ENCODE measurements at regions not wholly inside any gene's neighbourhood (a gene's known extent, or its start where the extent isn't known, plus 50 kb on each side); places are given as distances from the start of the nearest gene placed in this dataset.

GRCh38 chr11:98230678-98231077, 790.1 kb upstream of the CNTN5 start:
- H3K79me2 ChIP-seq (ENCODE audit: insufficient read depth, low read length) = no peaks in the 10 kb centered on the region
- no peaks in the 10 kb centered on the region for H3K36me3 Mint-ChIP-seq (ENCODE audit: insufficient read depth in 1 of 3, low read depth in 3 of 3)
- no peaks in the 10 kb centered on the region for H3K4me1 Mint-ChIP-seq
- H2AFZ ChIP-seq (ENCODE audit: low read length) = no peak overlapping the region
- H3K14ac ChIP-seq (ENCODE audit: insufficient read depth, low read length) = no peak overlapping the region
- H3K27ac Mint-ChIP-seq = no peak overlapping the region
- no peak overlapping the region for H2BK20ac ChIP-seq (ENCODE audit: low read depth, low read length, poor library complexity, severe bottlenecking)
- H2BK15ac ChIP-seq (ENCODE audit: low read depth, low read length) = no peak overlapping the region
- no peak overlapping the region for H3K23ac ChIP-seq (ENCODE audit: insufficient read length, low read depth, low read length)
- WGBS (ENCODE audit: extremely low coverage, insufficient read length, low lambda C conversion rate) = no CpG with 5 or more reads among the region's 3 CpGs
- H3K4ac ChIP-seq (ENCODE audit: low read depth, low read length) = no peak overlapping the region
- H2BK12ac ChIP-seq (ENCODE audit: insufficient read length, low read depth, low read length) = no peak overlapping the region
- no peak for TF ChIP-seq CTCF (conservative IDR thresholded peaks at IDR 0.05)
- H3T11ph ChIP-seq (ENCODE audit: low read length) = no peak overlapping the region
- H3K4me1 ChIP-seq (ENCODE audit: insufficient read depth, low read length) = no peaks in the 10 kb centered on the region
- H2BK5ac ChIP-seq (ENCODE audit: insufficient read length, low read length) = no peak overlapping the region
- H3K9ac ChIP-seq (ENCODE audit: extremely low read depth, insufficient read length, low read length) = no peak overlapping the region
- no peaks in the 10 kb centered on the region for H3K23me2 ChIP-seq (ENCODE audit: insufficient read length, low read depth, low read length, poor library complexity, severe bottlenecking)
- no peaks in the 10 kb centered on the region for H4K20me1 ChIP-seq (ENCODE audit: control insufficient read depth, insufficient read depth, insufficient read length)
- H3K27me3 Mint-ChIP-seq (ENCODE audit: low read depth) = no peaks in the 10 kb centered on the region
- no peak overlapping the region for H4K91ac ChIP-seq (ENCODE audit: insufficient read length, low read depth, low read length)
- no peaks in the 10 kb centered on the region for H3K9me3 Mint-ChIP-seq
- H3K27ac ChIP-seq (ENCODE audit: insufficient read length, low read depth, low read length) = no peak overlapping the region
- H3K27me3 ChIP-seq (ENCODE audit: insufficient read depth, low read length) = no peaks in the 10 kb centered on the region
- no peak overlapping the region for H2BK120ac ChIP-seq (ENCODE audit: low read depth, low read length, poor library complexity, severe bottlenecking)
- no peak overlapping the region for H3K56ac ChIP-seq (ENCODE audit: insufficient read length, low read depth, low read length)
- no peak overlapping the region for H3K4me2 ChIP-seq (ENCODE audit: insufficient read depth, insufficient read length, low read length)
- DNase-seq = no peak
- no peak overlapping the region for H2AK5ac ChIP-seq (ENCODE audit: insufficient read length, low read length)
- no peaks in the 10 kb centered on the region for H3K79me1 ChIP-seq (ENCODE audit: insufficient read depth, low read depth, low read length, poor library complexity, severe bottlenecking)
- H3K4me3 Mint-ChIP-seq = no peak overlapping the region
- H3K9me3 ChIP-seq (ENCODE audit: control insufficient read depth, low read depth, low read length) = no peaks in the 10 kb centered on the region
- no peak overlapping the region for H3K18ac ChIP-seq (ENCODE audit: insufficient read length, low read depth, low read length)
- no peak overlapping the region for H4K5ac ChIP-seq (ENCODE audit: insufficient read length, low read depth, low read length)
- no peak overlapping the region for H4K8ac ChIP-seq (replicated peaks; ENCODE audit: insufficient read length, low read depth, low read length)
